ENCODE measurements at regions not wholly inside any gene's neighbourhood (a gene's known extent, or its start where the extent isn't known, plus 50 kb on each side); places are given as distances from the start of the nearest gene placed in this dataset.

- H3K9me3 ChIP-seq (ENCODE audit: control insufficient read depth, insufficient read depth, low read length): no peaks in the 10 kb centered on the region
- no peak overlapping the region for H3K9ac ChIP-seq (ENCODE audit: low read depth, low read length)
- H3K4me1 ChIP-seq (ENCODE audit: control insufficient read depth, insufficient read depth, low read length): no peaks in the 10 kb centered on the region
- H3K4me3 ChIP-seq (ENCODE audit: low read depth, low read length): no peak overlapping the region
- no peaks in the 10 kb centered on the region for H3K36me3 ChIP-seq (ENCODE audit: control insufficient read depth, insufficient read depth, low read length)
- H3K27me3 ChIP-seq (ENCODE audit: control insufficient read depth, insufficient read depth, low read length): no peaks in the 10 kb centered on the region
Measured at GRCh38 chr4:128718768-128719167, 90.7 kb upstream of the JADE1 start.

- H3K9me3 ChIP-seq (ENCODE audit: control insufficient read depth, insufficient read depth, low read length): no peaks in the 10 kb centered on the region
- no peak overlapping the region for H3K4me3 ChIP-seq (ENCODE audit: low read depth, low read length)
- no peaks in the 10 kb centered on the region for H3K36me3 ChIP-seq (ENCODE audit: control insufficient read depth, insufficient read depth, low read length)
- no peak overlapping the region for H3K9ac ChIP-seq (ENCODE audit: low read depth, low read length)
- H3K4me1 ChIP-seq (ENCODE audit: control insufficient read depth, insufficient read depth, low read length): no peaks in the 10 kb centered on the region
- H3K27me3 ChIP-seq (ENCODE audit: control insufficient read depth, insufficient read depth, low read length): no peaks in the 10 kb centered on the region
Measured at GRCh38 chr4:128716338-128716737, 93.2 kb upstream of the JADE1 start.

- H3K27me3 ChIP-seq (ENCODE audit: control insufficient read depth, insufficient read depth, low read length): no peaks in the 10 kb centered on the region
Measured at GRCh38 chr4:128715616-128716015, 93.9 kb upstream of the JADE1 start.

GRCh38 chr4:128711361-128711760 lies 98.1 kb upstream of the JADE1 start:
- Histone ChIP-seq H3K27me3 (ENCODE audit: control insufficient read depth, insufficient read depth, low read length) (no peaks in the 10 kb centered on the region), H3K9ac (ENCODE audit: low read depth, low read length) (no peak overlapping the region), H3K9me3 (ENCODE audit: control insufficient read depth, insufficient read depth, low read length) (no peaks in the 10 kb centered on the region), H3K36me3 (ENCODE audit: control insufficient read depth, insufficient read depth, low read length) (no peaks in the 10 kb centered on the region), H3K4me1 (ENCODE audit: control insufficient read depth, insufficient read depth, low read length) (no peaks in the 10 kb centered on the region), H3K4me3 (ENCODE audit: low read depth, low read length) (no peak overlapping the region)

More at GRCh38 chr4:128715616-128716015, 93.9 kb upstream of the JADE1 start:
- no peaks in the 10 kb centered on the region for H3K36me3 ChIP-seq (ENCODE audit: control insufficient read depth, insufficient read depth, low read length)
- no peak overlapping the region for H3K9ac ChIP-seq (ENCODE audit: low read depth, low read length)
- no peaks in the 10 kb centered on the region for H3K4me1 ChIP-seq (ENCODE audit: control insufficient read depth, insufficient read depth, low read length)
- H3K4me3 ChIP-seq (ENCODE audit: low read depth, low read length): no peak overlapping the region
- H3K9me3 ChIP-seq (ENCODE audit: control insufficient read depth, insufficient read depth, low read length): no peaks in the 10 kb centered on the region

- H3K4me3 ChIP-seq (ENCODE audit: low read depth, low read length): no peak overlapping the region
- H3K4me1 ChIP-seq (ENCODE audit: control insufficient read depth, insufficient read depth, low read length): no peaks in the 10 kb centered on the region
- no peaks in the 10 kb centered on the region for H3K36me3 ChIP-seq (ENCODE audit: control insufficient read depth, insufficient read depth, low read length)
- H3K9ac ChIP-seq (ENCODE audit: low read depth, low read length): no peak overlapping the region
- H3K27me3 ChIP-seq (ENCODE audit: control insufficient read depth, insufficient read depth, low read length): no peaks in the 10 kb centered on the region
- H3K9me3 ChIP-seq (ENCODE audit: control insufficient read depth, insufficient read depth, low read length): no peaks in the 10 kb centered on the region
Measured at GRCh38 chr4:128709268-128709667, 100.2 kb upstream of the JADE1 start.

- Histone ChIP-seq H3K4me1 (ENCODE audit: control insufficient read depth, insufficient read depth, low read length) (no peaks in the 10 kb centered on the region), H3K9ac (ENCODE audit: low read depth, low read length) (no peak overlapping the region), H3K27me3 (ENCODE audit: control insufficient read depth, insufficient read depth, low read length) (no peaks in the 10 kb centered on the region), H3K4me3 (ENCODE audit: low read depth, low read length) (no peak overlapping the region), H3K36me3 (ENCODE audit: control insufficient read depth, insufficient read depth, low read length) (no peaks in the 10 kb centered on the region), H3K9me3 (ENCODE audit: control insufficient read depth, insufficient read depth, low read length) (no peaks in the 10 kb centered on the region)
Measured at GRCh38 chr4:128707864-128708263, 101.6 kb upstream of the JADE1 start.

GRCh38 chr4:128703948-128704347 lies 105.6 kb upstream of the JADE1 start:
- H3K36me3 ChIP-seq (ENCODE audit: control insufficient read depth, insufficient read depth, low read length): no peaks in the 10 kb centered on the region
- H3K9me3 ChIP-seq (ENCODE audit: control insufficient read depth, insufficient read depth, low read length): no peaks in the 10 kb centered on the region
- H3K9ac ChIP-seq (ENCODE audit: low read depth, low read length): no peak overlapping the region
- no peaks in the 10 kb centered on the region for H3K4me1 ChIP-seq (ENCODE audit: control insufficient read depth, insufficient read depth, low read length)
- H3K4me3 ChIP-seq (ENCODE audit: low read depth, low read length): no peak overlapping the region
- H3K27me3 ChIP-seq (ENCODE audit: control insufficient read depth, insufficient read depth, low read length): no peaks in the 10 kb centered on the region

GRCh38 chr4:128700659-128701350 lies 108.7 kb upstream of the JADE1 start:
- H3K4me1 ChIP-seq (ENCODE audit: control insufficient read depth, insufficient read depth, low read length): no peaks in the 10 kb centered on the region
- H3K9me3 ChIP-seq (ENCODE audit: control insufficient read depth, insufficient read depth, low read length): no peaks in the 10 kb centered on the region
- H3K9ac ChIP-seq (ENCODE audit: low read depth, low read length): no peak overlapping the region
- no peaks in the 10 kb centered on the region for H3K36me3 ChIP-seq (ENCODE audit: control insufficient read depth, insufficient read depth, low read length)
- no peak overlapping the region for H3K4me3 ChIP-seq (ENCODE audit: low read depth, low read length)
- no peaks in the 10 kb centered on the region for H3K27me3 ChIP-seq (ENCODE audit: control insufficient read depth, insufficient read depth, low read length)

- H3K27me3 ChIP-seq (ENCODE audit: control insufficient read depth, insufficient read depth, low read length): no peaks in the 10 kb centered on the region
Measured at GRCh38 chr4:128698386-128698785, 111.1 kb upstream of the JADE1 start.

GRCh38 chr4:128697323-128697722 lies 112.2 kb upstream of the JADE1 start:
- Histone ChIP-seq H3K9ac (ENCODE audit: low read depth, low read length) (no peak overlapping the region), H3K4me3 (ENCODE audit: low read depth, low read length) (no peak overlapping the region), H3K4me1 (ENCODE audit: control insufficient read depth, insufficient read depth, low read length) (no peaks in the 10 kb centered on the region), H3K36me3 (ENCODE audit: control insufficient read depth, insufficient read depth, low read length) (no peaks in the 10 kb centered on the region), H3K9me3 (ENCODE audit: control insufficient read depth, insufficient read depth, low read length) (no peaks in the 10 kb centered on the region), H3K27me3 (ENCODE audit: control insufficient read depth, insufficient read depth, low read length) (no peaks in the 10 kb centered on the region)

More at GRCh38 chr4:128698386-128698785, 111.1 kb upstream of the JADE1 start:
- Histone ChIP-seq H3K4me3 (ENCODE audit: low read depth, low read length) (no peak overlapping the region), H3K9me3 (ENCODE audit: control insufficient read depth, insufficient read depth, low read length) (no peaks in the 10 kb centered on the region), H3K36me3 (ENCODE audit: control insufficient read depth, insufficient read depth, low read length) (no peaks in the 10 kb centered on the region), H3K4me1 (ENCODE audit: control insufficient read depth, insufficient read depth, low read length) (no peaks in the 10 kb centered on the region), H3K9ac (ENCODE audit: low read depth, low read length) (no peak overlapping the region)

GRCh38 chr4:128690011-128690410 lies 119.5 kb upstream of the JADE1 start:
- H3K4me3 ChIP-seq (ENCODE audit: low read depth, low read length): no peak overlapping the region
- H3K9me3 ChIP-seq (ENCODE audit: control insufficient read depth, insufficient read depth, low read length): no peaks in the 10 kb centered on the region
- no peaks in the 10 kb centered on the region for H3K36me3 ChIP-seq (ENCODE audit: control insufficient read depth, insufficient read depth, low read length)
- no peak overlapping the region for H3K9ac ChIP-seq (ENCODE audit: low read depth, low read length)
- no peaks in the 10 kb centered on the region for H3K27me3 ChIP-seq (ENCODE audit: control insufficient read depth, insufficient read depth, low read length)
- peaks cover 8% of the 10 kb centered on the region for H3K4me1 ChIP-seq (ENCODE audit: control insufficient read depth, insufficient read depth, low read length)

- peaks cover 10% of the 10 kb centered on the region for H3K4me1 ChIP-seq (ENCODE audit: control insufficient read depth, insufficient read depth, low read length)
- H3K9me3 ChIP-seq (ENCODE audit: control insufficient read depth, insufficient read depth, low read length): no peaks in the 10 kb centered on the region
- no peak overlapping the region for H3K9ac ChIP-seq (ENCODE audit: low read depth, low read length)
- H3K36me3 ChIP-seq (ENCODE audit: control insufficient read depth, insufficient read depth, low read length): no peaks in the 10 kb centered on the region
- no peak overlapping the region for H3K4me3 ChIP-seq (ENCODE audit: low read depth, low read length)
- H3K27me3 ChIP-seq (ENCODE audit: control insufficient read depth, insufficient read depth, low read length): no peaks in the 10 kb centered on the region
Measured at GRCh38 chr4:128688846-128689437, 120.6 kb upstream of the JADE1 start.
